Testis (tissue), 2 donors: ENCODE measurements at regions not wholly inside any gene's neighbourhood (a gene's known extent, or its start where the extent isn't known, plus 50 kb on each side); places are given as distances from the start of the nearest gene placed in this dataset.

Experiments used
- DNase-seq: peaks from one replicate; pipeline ENCODE4 v3.0.0-alpha.2; 2019
- H3K27ac ChIP-seq, 2 donors: fragments of 200-600 bp; sonication (generic); one replicate each; pipeline ENCODE4 v1.5.1; 2019
- H3K27me3 ChIP-seq: fragments of 200-600 bp; sonication (generic); one replicate; pipeline ENCODE4 v1.5.1; 2019
- H3K36me3 ChIP-seq: fragments of 200-600 bp; sonication (generic); one replicate; pipeline ENCODE4 v1.5.1; 2017; ENCODE audit warnings: low read depth; ENCODE audit errors: missing control alignments
- H3K4me1 ChIP-seq: fragments of 200-600 bp; sonication (generic); one replicate; pipeline ENCODE4 v1.5.1; 2019
- H3K4me3 ChIP-seq, 2 donors: fragments of 200-600 bp; sonication (generic); one replicate each; pipeline ENCODE4 v1.5.1; 2017 to 2019
- H3K9me3 ChIP-seq: fragments of 200-600 bp; sonication (generic); one replicate; pipeline ENCODE4 v1.5.1; 2017
- POLR2A ChIP-seq: fragments of 450-650 bp; IDR thresholded peaks from one replicate; pipeline ENCODE4 v1.6.1; 2017; ENCODE audit warnings: antibody characterized with exemption, mild to moderate bottlenecking, moderate library complexity
- WGBS, 2 donors: methylation state at CpG; one replicate each; pipeline ENCODE4 v1.1.5; 2018; 5-methylcytosine and 5-hydroxymethylcytosine counted together
- intact Hi-C: fragments of 100-400 bp; cut with DNase I; formaldehyde crosslinking; loops from one replicate; pipeline ENCODE4 v1.15.1; 2023; ENCODE audit warnings: low total_unique reads
- TF ChIP-seq, protein P1 (sequence below), 3 experiments: fragments of 450-650 bp in 2 of 3; fragments of 200-600 bp in 1 of 3; sonication (generic) in 1 of 3; IDR thresholded peaks; one replicate each; pipeline ENCODE4 v1.5.1; 2016 to 2019; ENCODE audit warnings: antibody characterized with exemption in 3 of 3, mild to moderate bottlenecking in 2 of 3, moderate library complexity in 1 of 3

DNA sequence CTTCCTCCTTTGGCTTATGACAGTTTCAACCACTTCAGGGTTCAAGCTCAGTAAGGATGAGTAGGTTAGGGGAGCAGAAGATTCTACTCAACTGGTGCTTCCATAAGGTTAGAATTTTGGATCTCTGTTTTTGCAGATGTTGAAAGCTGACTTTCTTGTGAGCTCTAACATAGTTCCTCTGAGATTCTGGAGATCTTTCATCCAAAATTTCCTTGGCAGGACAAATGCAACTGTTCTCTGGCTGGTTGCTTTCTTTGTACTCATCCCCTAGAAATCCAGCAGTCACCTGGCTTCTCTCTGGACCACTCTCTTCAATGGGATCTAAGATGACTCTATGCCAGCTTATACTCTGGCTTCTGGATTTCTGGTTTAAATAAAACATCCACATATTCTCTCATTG is 189.6 kb downstream of the ESM1 start:
- no peak for TF ChIP-seq POLR2A
- TF ChIP-seq, protein P1, sequence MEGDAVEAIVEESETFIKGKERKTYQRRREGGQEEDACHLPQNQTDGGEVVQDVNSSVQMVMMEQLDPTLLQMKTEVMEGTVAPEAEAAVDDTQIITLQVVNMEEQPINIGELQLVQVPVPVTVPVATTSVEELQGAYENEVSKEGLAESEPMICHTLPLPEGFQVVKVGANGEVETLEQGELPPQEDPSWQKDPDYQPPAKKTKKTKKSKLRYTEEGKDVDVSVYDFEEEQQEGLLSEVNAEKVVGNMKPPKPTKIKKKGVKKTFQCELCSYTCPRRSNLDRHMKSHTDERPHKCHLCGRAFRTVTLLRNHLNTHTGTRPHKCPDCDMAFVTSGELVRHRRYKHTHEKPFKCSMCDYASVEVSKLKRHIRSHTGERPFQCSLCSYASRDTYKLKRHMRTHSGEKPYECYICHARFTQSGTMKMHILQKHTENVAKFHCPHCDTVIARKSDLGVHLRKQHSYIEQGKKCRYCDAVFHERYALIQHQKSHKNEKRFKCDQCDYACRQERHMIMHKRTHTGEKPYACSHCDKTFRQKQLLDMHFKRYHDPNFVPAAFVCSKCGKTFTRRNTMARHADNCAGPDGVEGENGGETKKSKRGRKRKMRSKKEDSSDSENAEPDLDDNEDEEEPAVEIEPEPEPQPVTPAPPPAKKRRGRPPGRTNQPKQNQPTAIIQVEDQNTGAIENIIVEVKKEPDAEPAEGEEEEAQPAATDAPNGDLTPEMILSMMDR (IDR thresholded peaks at IDR 0.05) = no peak
- Histone ChIP-seq H3K27me3 (no peaks in the 10 kb centered on the region), H3K4me3 (no peak overlapping the region), H3K9me3 (no peaks in the 10 kb centered on the region), H3K36me3 (no peaks in the 10 kb centered on the region), H3K4me1 (no peaks in the 10 kb centered on the region), H3K27ac (no peak overlapping the region)
- DNase-seq = no peak
- intact Hi-C loops = no loop called here

DNA sequence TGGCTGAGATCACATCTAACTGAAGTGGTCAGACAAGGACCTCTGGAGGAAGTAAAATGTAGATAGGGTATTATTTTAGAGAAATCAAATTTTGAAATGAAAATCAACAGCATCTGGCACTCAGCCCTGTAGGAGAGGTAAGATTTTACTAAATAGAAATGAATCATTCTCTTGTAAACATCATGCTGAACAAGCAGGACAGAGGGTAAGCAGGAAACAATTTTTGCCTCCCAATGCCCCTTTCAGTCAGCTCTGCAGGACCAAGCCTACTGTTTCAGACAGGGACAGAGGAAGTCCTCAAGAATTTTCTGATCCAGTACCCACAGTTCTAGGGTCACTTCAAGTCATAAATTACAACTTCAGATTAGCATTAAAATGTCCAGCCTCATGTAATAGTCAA is 190.1 kb downstream of the ESM1 start:
- Histone ChIP-seq H3K27ac (no peak overlapping the region), H3K36me3 (no peaks in the 10 kb centered on the region), H3K27me3 (no peaks in the 10 kb centered on the region), H3K4me3 (no peak overlapping the region), H3K9me3 (no peaks in the 10 kb centered on the region), H3K4me1 (no peaks in the 10 kb centered on the region)
- intact Hi-C loops = no loop called here
- TF ChIP-seq, protein P1 (IDR thresholded peaks at IDR 0.05) = no peak
- TF ChIP-seq POLR2A = no peak
- DNase-seq = no peak

DNA sequence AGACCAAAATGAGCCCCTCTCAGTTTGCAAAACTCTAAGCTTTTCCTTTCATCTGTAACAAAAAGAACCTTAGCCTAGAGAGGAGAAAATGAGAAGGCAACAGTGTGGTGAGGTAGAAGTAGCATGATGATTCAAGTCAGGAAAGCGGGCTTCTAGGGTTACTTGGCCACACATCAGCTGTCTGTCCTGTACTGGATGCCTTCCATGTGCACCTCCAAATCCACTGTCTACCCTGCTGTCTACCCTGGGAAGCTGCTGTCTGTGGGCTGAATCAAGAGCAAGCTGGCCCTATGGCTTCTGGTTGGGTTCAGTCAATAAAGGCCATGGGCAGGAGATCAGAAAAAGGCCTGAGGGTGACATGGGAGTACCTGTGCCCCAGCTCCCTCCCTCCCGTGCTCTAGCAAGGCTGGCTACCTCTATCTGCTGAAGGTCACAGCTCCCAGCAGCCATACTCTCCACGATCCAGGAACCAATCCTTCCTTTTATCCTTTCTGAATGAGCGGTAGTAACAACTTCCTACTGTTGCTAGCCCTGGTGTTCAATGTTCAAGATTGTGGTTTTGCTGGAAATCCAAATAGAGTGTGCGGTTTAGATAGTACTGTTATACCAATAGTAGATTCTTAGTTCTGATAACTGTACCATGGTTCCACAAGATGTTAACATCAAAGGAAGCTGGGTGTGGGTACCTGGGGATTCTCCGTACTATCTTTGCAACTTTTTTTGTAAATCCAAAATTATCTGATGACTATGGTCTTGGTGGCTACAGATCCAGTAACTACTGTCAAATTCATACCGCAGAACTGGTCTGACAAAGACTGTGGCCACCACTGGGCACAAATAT is 191.0 kb downstream of the ESM1 start:
- intact Hi-C loops = no loop called here
- WGBS, 2 donors = 82 to 85% methylated on average over 7 of the region's 7 CpGs
- Histone ChIP-seq H3K4me3 (no peak overlapping the region), H3K9me3 (no peaks in the 10 kb centered on the region), H3K36me3 (no peaks in the 10 kb centered on the region), H3K27me3 (no peaks in the 10 kb centered on the region), H3K27ac (no peak overlapping the region), H3K4me1 (no peaks in the 10 kb centered on the region)
- TF ChIP-seq, protein P1 (IDR thresholded peaks at IDR 0.05) = no peak
- TF ChIP-seq POLR2A = no peak
- DNase-seq = no peak

DNA sequence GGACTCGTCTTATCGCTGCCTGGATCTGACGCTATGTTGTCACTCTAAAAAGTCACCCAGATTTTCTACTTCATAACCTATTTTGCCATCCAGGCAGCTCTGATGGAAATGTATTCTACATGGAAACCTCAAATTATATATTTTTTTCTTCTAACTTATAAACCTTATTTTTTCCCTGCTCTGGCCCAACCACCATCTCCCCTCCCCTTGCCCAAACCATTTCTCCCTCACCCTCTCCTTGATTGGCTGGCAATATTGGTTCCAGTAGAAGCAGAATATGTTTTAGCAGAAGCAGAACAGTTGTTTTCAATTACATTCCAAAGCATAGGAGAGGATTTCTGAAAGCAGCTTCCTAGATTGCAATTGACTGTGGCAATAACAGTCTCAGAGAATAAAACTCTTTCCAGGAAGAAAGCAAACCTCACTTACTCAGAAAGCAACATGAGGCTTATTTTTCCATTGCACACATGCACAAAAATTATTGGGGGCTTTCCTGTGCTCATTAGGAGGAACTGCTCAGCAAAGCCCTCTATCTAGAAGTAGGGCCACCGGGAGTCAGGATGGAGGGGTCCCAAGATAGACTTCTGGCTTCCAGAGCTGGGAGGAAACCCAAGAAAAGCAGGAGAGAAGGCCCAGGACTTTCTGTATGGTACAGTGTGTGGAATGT is 191.8 kb downstream of the ESM1 start:
- H3K9me3 ChIP-seq = no peaks in the 10 kb centered on the region
- H3K27me3 ChIP-seq = no peaks in the 10 kb centered on the region
- H3K27ac ChIP-seq = no peak overlapping the region
- DNase-seq = no peak
- no peak overlapping the region for H3K4me3 ChIP-seq
- WGBS, 2 donors = 74 to 88% methylated on average over 4 of the region's 4 CpGs
- no peak for TF ChIP-seq POLR2A
- TF ChIP-seq, protein P1 (IDR thresholded peaks at IDR 0.05) = no peak
- no peaks in the 10 kb centered on the region for H3K4me1 ChIP-seq
- no peaks in the 10 kb centered on the region for H3K36me3 ChIP-seq
- intact Hi-C loops = no loop called here
